OCI-LY3 (cell line): ENCODE measurements at regions not wholly inside any gene's neighbourhood (a gene's known extent, or its start where the extent isn't known, plus 50 kb on each side); places are given as distances from the start of the nearest gene placed in this dataset.
A peak's percentile ranks its signal among the peaks of the same experiment; 100 is the strongest.
"Not testable (repeated sequence)": the region's sequence is repeated elsewhere in the genome, so short reads cannot be mapped to it uniquely, and the experiment has no call there.

Source experiments
- H2AFZ ChIP-seq: fragments of 200-600, 300-600 bp; shearing (Covaris generic); 2 replicates; pipeline ENCODE4 v1.6.0; 2014; ENCODE audit warnings: antibody characterized with exemption, low read depth, low read length
- H3K27ac ChIP-seq: fragments of 200-600, 300-600 bp; sonication (generic); 2 replicates; pipeline ENCODE4 v1.5.1; 2014; ENCODE audit warnings: mild to moderate bottlenecking, low read length, moderate library complexity, mixed read lengths
- H3K27me3 ChIP-seq: fragments of 200-600, 300-600 bp; sonication (generic); 2 replicates; pipeline ENCODE4 v1.6.1; 2014; ENCODE audit warnings: low read depth, low read length, mixed read lengths
- H3K36me3 ChIP-seq: fragments of 200-600, 300-600 bp; sonication (generic); replicated peaks from 2 replicates; pipeline ENCODE3; 2014; ENCODE audit warnings: low read depth, low read length, mixed read lengths
- H3K4me1 ChIP-seq: fragments of 300-600, 200-600 bp; sonication (generic); 2 replicates; pipeline ENCODE4 v1.6.1; 2014; ENCODE audit warnings: low read length, mixed read lengths
- H3K4me2 ChIP-seq: fragments of 200-600, 300-600 bp; sonication (generic); 2 replicates; pipeline ENCODE4 v1.6.1; 2014; ENCODE audit warnings: low read length, mixed read lengths
- H3K4me3 ChIP-seq: fragments of 300-600, 200-600 bp; sonication (generic); 2 replicates; pipeline ENCODE4 v1.5.1; 2014; ENCODE audit warnings: antibody characterized with exemption, mild to moderate bottlenecking, low read length, moderate library complexity
- H3K79me2 ChIP-seq: fragments of 300-600, 200-600 bp; shearing (Covaris generic); 2 replicates; pipeline ENCODE4 v1.6.1; 2014; ENCODE audit warnings: mild to moderate bottlenecking, low read length, mixed read lengths
- H3K9ac ChIP-seq: fragments of 300-600, 200-600 bp; shearing (Covaris generic); 2 replicates; pipeline ENCODE4 v1.6.0; 2014; ENCODE audit warnings: mild to moderate bottlenecking, low read length, moderate library complexity
- H3K9me3 ChIP-seq: fragments of 200-600, 300-600 bp; shearing (Covaris generic); 2 replicates; pipeline ENCODE4 v1.6.1; 2014; ENCODE audit warnings: low read length, mixed read lengths; ENCODE audit not compliant: insufficient read depth
- H4K20me1 ChIP-seq: fragments of 200-600, 300-600 bp; sonication (generic); 2 replicates; pipeline ENCODE4 v1.6.1; 2016; ENCODE audit warnings: low read length, mixed read lengths; ENCODE audit not compliant: insufficient read depth
- CTCF ChIP-seq: fragments of 200-600, 300-600 bp; sonication (generic); IDR thresholded peaks from 2 replicates; pipeline ENCODE4 v1.5.1; 2014; ENCODE audit warnings: antibody characterized with exemption, low read length, low read depth
- EZH2phosphoT487 ChIP-seq: fragments of 200-600 bp; shearing (Covaris generic); IDR thresholded peaks from 2 replicates; pipeline ENCODE4 v1.6.1; 2018; ENCODE audit warnings: antibody characterized with exemption, mixed run types, low read depth

- Histone ChIP-seq H2AFZ (no peak overlapping the region), H3K27me3 (no peaks in the 10 kb centered on the region), H3K4me1 (no peaks in the 10 kb centered on the region), H3K9ac (no peak overlapping the region), H3K79me2 (no peaks in the 10 kb centered on the region), H3K36me3 (no peaks in the 10 kb centered on the region), H3K27ac (no peak overlapping the region), H4K20me1 (no peaks in the 10 kb centered on the region), H3K9me3 (0 out of 2 replicates have a peak, but pooled peaks cover 4% of the 10 kb centered on the region), H3K4me2 (no peak overlapping the region), H3K4me3 (no peak overlapping the region)
- TF ChIP-seq CTCF (peak; percentile 81), EZH2phosphoT487 (no peak)
Observed at GRCh38 chrX:155819966-155820491, 61.1 kb upstream of the VAMP7 start.

- H3K36me3 ChIP-seq = no peaks in the 10 kb centered on the region
- H3K27ac ChIP-seq = no peak overlapping the region
- H3K4me3 ChIP-seq = no peak overlapping the region
- H3K4me2 ChIP-seq = no peak overlapping the region
- no peaks in the 10 kb centered on the region for H3K79me2 ChIP-seq
- H3K4me1 ChIP-seq = no peaks in the 10 kb centered on the region
- H2AFZ ChIP-seq = no peak overlapping the region
- no peaks in the 10 kb centered on the region for H4K20me1 ChIP-seq
- H3K27me3 ChIP-seq = no peaks in the 10 kb centered on the region
- no peak overlapping the region for H3K9ac ChIP-seq
- no peak for TF ChIP-seq CTCF
- TF ChIP-seq EZH2phosphoT487 = no peak
- no peaks in the 10 kb centered on the region for H3K9me3 ChIP-seq
Observed at GRCh38 chrX:155819525-155819924, 61.6 kb upstream of the VAMP7 start.

- H3K4me2 ChIP-seq, H3K79me2 ChIP-seq, H3K9me3 ChIP-seq, H3K9ac ChIP-seq, H3K4me3 ChIP-seq, H3K27me3 ChIP-seq, H3K4me1 ChIP-seq, H3K27ac ChIP-seq, H3K36me3 ChIP-seq, H2AFZ ChIP-seq, H4K20me1 ChIP-seq: not testable (repeated sequence)
Observed at GRCh38 chrX:155814391-155814790, 66.8 kb upstream of the VAMP7 start.

GRCh38 chrX:155779831-155780230 lies 101.3 kb upstream of the VAMP7 start:
- no peak overlapping the region for H3K4me2 ChIP-seq
- no peaks in the 10 kb centered on the region for H3K36me3 ChIP-seq
- H3K9ac ChIP-seq = no peak overlapping the region
- H4K20me1 ChIP-seq = no peaks in the 10 kb centered on the region
- H2AFZ ChIP-seq = no peak overlapping the region
- no peaks in the 10 kb centered on the region for H3K9me3 ChIP-seq
- TF ChIP-seq EZH2phosphoT487 (no peak), CTCF (no peak)
- no peak overlapping the region for H3K4me3 ChIP-seq
- no peaks in the 10 kb centered on the region for H3K27me3 ChIP-seq
- H3K4me1 ChIP-seq = no peaks in the 10 kb centered on the region
- H3K27ac ChIP-seq = no peak overlapping the region
- no peaks in the 10 kb centered on the region for H3K79me2 ChIP-seq
